HEK293 (cell line): ENCODE measurements at regions not wholly inside any gene's neighbourhood (a gene's known extent, or its start where the extent isn't known, plus 50 kb on each side); places are given as distances from the start of the nearest gene placed in this dataset.

Source experiments
- CTCF ChIA-PET: fragments of 350-600 bp; formaldehyde crosslinking; extraction: SDS; loops from one replicate; lab custom pipeline; 2021; ENCODE audit warnings: antibody characterized with exemption; lab: Yijun Ruan, JAX
- POLR2A ChIA-PET: fragments of 300-600 bp; formaldehyde crosslinking; extraction: SDS; loops from one replicate; lab custom pipeline; 2020; ENCODE audit warnings: antibody characterized with exemption, inconsistent platforms; lab: Yijun Ruan, JAX
- H3K27ac ChIP-seq: fragments of 200-500 bp; sonication (Bioruptor generic); 2 replicates; pipeline ENCODE4 v1.5.1; 2014; ENCODE audit warnings: low read depth, low read length, control low read depth, inconsistent platforms; ENCODE audit errors: extremely low read depth
- H3K36me3 ChIP-seq, 2 experiments: fragments of 200-500 bp in 1 of 2; sonication (Bioruptor generic) in 1 of 2; 1 replicate in 1 of 2; 2 replicates in 1 of 2; pipeline ENCODE4 v1.5.1; 2014 to 2017; ENCODE audit warnings: inconsistent platforms in 2 of 2, low read length in 2 of 2; ENCODE audit not compliant: control insufficient read depth in 2 of 2, insufficient read depth in 1 of 2
- H3K4me1 ChIP-seq: fragments of 200-500 bp; sonication (Bioruptor generic); 2 replicates; pipeline ENCODE4 v1.5.1; 2014; ENCODE audit warnings: mild to moderate bottlenecking, low read length, inconsistent platforms; ENCODE audit not compliant: control insufficient read depth, insufficient read depth
- H3K4me3 ChIP-seq: 2 replicates; pipeline ENCODE4 v1.5.1; 2011; ENCODE audit warnings: low read depth, mild to moderate bottlenecking, control low read depth, low read length, moderate library complexity
- H3K9me3 ChIP-seq: fragments of 200-500 bp; sonication (Bioruptor generic); 2 replicates; pipeline ENCODE4 v1.5.1; 2014; ENCODE audit warnings: low read depth, low read length, inconsistent platforms; ENCODE audit not compliant: control insufficient read depth, insufficient read depth
- GLIS1 ChIP-seq: fragments of 450-650 bp; formaldehyde crosslinking; IDR thresholded peaks from 2 replicates; pipeline ENCODE4 v1.5.1; 2016; ENCODE audit warnings: missing biosample characterization, missing genetic modification characterization
- GLIS2 ChIP-seq: fragments of 450-650 bp; formaldehyde crosslinking; IDR thresholded peaks from 2 replicates; pipeline ENCODE4 v1.5.1; 2016; ENCODE audit warnings: missing biosample characterization, missing genetic modification characterization
- IKZF3 ChIP-seq: fragments of 450-650 bp; IDR thresholded peaks from 2 replicates; pipeline ENCODE4 v1.5.0; 2018; ENCODE audit warnings: missing biosample characterization, mild to moderate bottlenecking, missing genetic modification characterization, moderate library complexity
- PRDM6 ChIP-seq: fragments of 450-650 bp; formaldehyde crosslinking; IDR thresholded peaks from 2 replicates; pipeline ENCODE4 v1.5.1; 2017; ENCODE audit warnings: missing biosample characterization, missing genetic modification characterization
- RBAK ChIP-seq: fragments of 450-650 bp; formaldehyde crosslinking; IDR thresholded peaks from 2 replicates; pipeline ENCODE4 v1.5.1; 2016; ENCODE audit warnings: missing biosample characterization, missing genetic modification characterization
- ZBTB7A ChIP-seq: fragments of 450-650 bp; formaldehyde crosslinking; IDR thresholded peaks from 2 replicates; pipeline ENCODE4 v1.5.1; 2016; ENCODE audit warnings: low read depth, missing biosample characterization, missing genetic modification characterization
- ZNF114 ChIP-seq: fragments of 450-650 bp; formaldehyde crosslinking; IDR thresholded peaks from 2 replicates; pipeline ENCODE4 v1.5.0; 2017; ENCODE audit warnings: missing biosample characterization, missing genetic modification characterization
- ZNF37A ChIP-seq: fragments of 450-650 bp; IDR thresholded peaks from 2 replicates; pipeline ENCODE4 v1.5.1; 2018; ENCODE audit warnings: missing biosample characterization, missing genetic modification characterization
- ZNF513 ChIP-seq: fragments of 450-650 bp; IDR thresholded peaks from 2 replicates; pipeline ENCODE4 v1.5.1; 2018; ENCODE audit warnings: missing biosample characterization, missing genetic modification characterization
- ZNF549 ChIP-seq: fragments of 450-650 bp; IDR thresholded peaks from 2 replicates; pipeline ENCODE4 v1.5.1; 2018; ENCODE audit warnings: missing biosample characterization, missing genetic modification characterization, mild to moderate bottlenecking, inconsistent platforms, moderate library complexity
- ZNF555 ChIP-seq: fragments of 450-650 bp; formaldehyde crosslinking; conservative IDR thresholded peaks from 2 replicates; pipeline ENCODE4 v1.5.1; 2017; ENCODE audit warnings: missing biosample characterization, mild to moderate bottlenecking, missing genetic modification characterization, inconsistent platforms
- ZNF560 ChIP-seq: fragments of 450-650 bp; formaldehyde crosslinking; IDR thresholded peaks from 2 replicates; pipeline ENCODE4 v1.5.1; 2017; ENCODE audit warnings: missing biosample characterization, missing genetic modification characterization, borderline replicate concordance
- ZNF571 ChIP-seq: fragments of 450-650 bp; formaldehyde crosslinking; IDR thresholded peaks from 2 replicates; pipeline ENCODE4 v1.5.0; 2017; ENCODE audit warnings: missing biosample characterization, missing genetic modification characterization
- ZNF610 ChIP-seq: fragments of 450-650 bp; formaldehyde crosslinking; IDR thresholded peaks from 2 replicates; pipeline ENCODE4 v1.5.1; 2016; ENCODE audit warnings: missing biosample characterization, missing genetic modification characterization, borderline replicate concordance
- ZNF629 ChIP-seq: fragments of 450-650 bp; formaldehyde crosslinking; IDR thresholded peaks from 2 replicates; pipeline ENCODE4 v1.5.1; 2017; ENCODE audit warnings: missing biosample characterization, missing genetic modification characterization
- ZNF792 ChIP-seq: fragments of 450-650 bp; formaldehyde crosslinking; IDR thresholded peaks from 2 replicates; pipeline ENCODE4 v1.5.1; 2016; ENCODE audit warnings: missing biosample characterization, missing genetic modification characterization
- TF ChIP-seq, protein P1 (sequence below): fragments of 450-650 bp; formaldehyde crosslinking; IDR thresholded peaks from 2 replicates; pipeline ENCODE4 v1.5.1; 2016; ENCODE audit warnings: missing biosample characterization, missing genetic modification characterization

DNA sequence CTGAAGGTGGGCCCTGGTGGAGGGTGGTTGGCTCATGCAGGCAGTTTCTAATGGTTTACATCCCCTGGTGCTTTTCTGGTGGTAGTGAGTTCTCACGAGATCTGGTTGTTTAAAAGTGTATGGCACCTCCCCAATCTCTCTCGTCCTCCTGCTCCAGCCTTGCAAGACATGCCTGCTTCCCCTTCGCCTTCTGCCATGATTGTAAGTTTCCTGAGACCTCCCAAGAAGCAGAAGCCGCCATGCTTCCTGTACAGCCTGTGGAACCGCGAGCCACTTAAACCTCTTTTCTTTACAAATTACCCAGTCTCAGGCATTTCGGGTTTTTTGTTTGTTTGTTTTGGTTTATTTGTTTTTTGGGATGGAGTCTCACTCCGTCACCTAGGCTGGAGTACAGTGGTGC is 173.2 kb downstream of the MN1 start (continued):
- TF ChIP-seq ZNF513 (no peak), PRDM6 (tag by site-specific recombination) (no peak), ZNF610 (tag by site-specific recombination) (no peak), ZBTB7A (no peak)
- TF ChIP-seq, protein P1, sequence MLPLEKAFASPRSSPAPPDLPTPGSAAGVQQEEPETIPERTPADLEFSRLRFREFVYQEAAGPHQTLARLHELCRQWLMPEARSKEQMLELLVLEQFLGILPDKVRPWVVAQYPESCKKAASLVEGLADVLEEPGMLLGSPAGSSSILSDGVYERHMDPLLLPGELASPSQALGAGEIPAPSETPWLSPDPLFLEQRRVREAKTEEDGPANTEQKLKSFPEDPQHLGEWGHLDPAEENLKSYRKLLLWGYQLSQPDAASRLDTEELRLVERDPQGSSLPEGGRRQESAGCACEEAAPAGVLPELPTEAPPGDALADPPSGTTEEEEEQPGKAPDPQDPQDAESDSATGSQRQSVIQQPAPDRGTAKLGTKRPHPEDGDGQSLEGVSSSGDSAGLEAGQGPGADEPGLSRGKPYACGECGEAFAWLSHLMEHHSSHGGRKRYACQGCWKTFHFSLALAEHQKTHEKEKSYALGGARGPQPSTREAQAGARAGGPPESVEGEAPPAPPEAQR (tag by site-specific recombination): no peak

GRCh38 chr22:27628891-27629631 is 172.5 kb downstream of the MN1 start:
- H3K36me3 ChIP-seq: no peaks in the 10 kb centered on the region
- no peaks in the 10 kb centered on the region for H3K9me3 ChIP-seq
- POLR2A ChIA-PET: no interaction called here
- CTCF ChIA-PET: interaction anchor here (0.6 kb wide), 1 partner anchor 14 kb away, joined by 3 read pairs; no protein-coding TSS in a partner anchor
- no peak overlapping the region for H3K27ac ChIP-seq
- TF ChIP-seq ZNF629 (no peak), IKZF3 (no peak), ZNF555 (tag by site-specific recombination) (no peak)
- no peaks in the 10 kb centered on the region for H3K4me1 ChIP-seq
- H3K4me3 ChIP-seq: no peak overlapping the region

- ChIA-PET CTCF (no interaction called here), POLR2A (no interaction called here)
- H3K27ac ChIP-seq: no peak overlapping the region
- no peak for TF ChIP-seq ZBTB7A
- TF ChIP-seq ZNF549 (tag by site-specific recombination): no peak
- no peak for TF ChIP-seq ZNF114
- TF ChIP-seq ZNF792: no peak
- no peak for TF ChIP-seq ZNF560 (tag by site-specific recombination)
- no peak for TF ChIP-seq RBAK (tag by site-specific recombination)
- TF ChIP-seq ZNF37A (tag by site-specific recombination): no peak
- H3K36me3 ChIP-seq: no peaks in the 10 kb centered on the region
- no peak overlapping the region for H3K4me3 ChIP-seq
- H3K4me1 ChIP-seq: no peaks in the 10 kb centered on the region
- no peaks in the 10 kb centered on the region for H3K9me3 ChIP-seq
These were observed 171.5 kb downstream of the MN1 start for GRCh38 chr22:27629908-27630673.

GRCh38 chr22:27630754-27631153 is 170.8 kb downstream of the MN1 start:
- H3K4me1 ChIP-seq: no peaks in the 10 kb centered on the region
- ChIA-PET CTCF (no interaction called here), POLR2A (no interaction called here)
- H3K9me3 ChIP-seq: no peaks in the 10 kb centered on the region
- no peak overlapping the region for H3K27ac ChIP-seq
- no peaks in the 10 kb centered on the region for H3K36me3 ChIP-seq
- TF ChIP-seq GLIS2 (tag by site-specific recombination): no peak
- TF ChIP-seq GLIS1 (tag by site-specific recombination): peak; percentile 10; the same call in 1 of the 2 replicates
- TF ChIP-seq ZNF571 (tag by site-specific recombination): no peak
- H3K4me3 ChIP-seq: no peak overlapping the region
